H1 (cell line): ENCODE measurements at regions not wholly inside any gene's neighbourhood (a gene's known extent, or its start where the extent isn't known, plus 50 kb on each side); places are given as distances from the start of the nearest gene placed in this dataset.

Experiments used
- CTCF ChIA-PET: fragments of 300-600 bp; sonication (Branson Sonifier 250); formaldehyde crosslinking; loops from one replicate; lab custom pipeline; 2021; ENCODE audit not compliant: partially characterized antibody; lab: Charles Lee
- POLR2A ChIA-PET: fragments of 300-600 bp; sonication (Branson Sonifier 250); formaldehyde crosslinking; loops from one replicate; lab custom pipeline; 2021; ENCODE audit warnings: inconsistent platforms; ENCODE audit not compliant: partially characterized antibody; lab: Charles Lee
- DNase-seq, 2 experiments: peaks; one replicate each; pipeline versions ENCODE4 v3.0.0 to v3.0.0-alpha.2; 2010 to 2022; ENCODE audit warnings: low spot score in 2 of 2, low read depth in 1 of 2, mixed read lengths in 1 of 2
- FAIRE-seq: peaks from 2 replicates; lab custom pipeline; 2011; peaks lifted over from hg19 to GRCh38; lab: Jason Lieb, UNC
- H2AFZ ChIP-seq: 2 replicates; pipeline ENCODE4 v1.8.1; 2012; ENCODE audit warnings: low read length, inconsistent platforms
- H2AK5ac ChIP-seq: 2 replicates; pipeline ENCODE4 v1.6.1; 2013; ENCODE audit warnings: low read depth, low read length
- H2BK120ac ChIP-seq: replicated peaks from 2 replicates; pipeline ENCODE3; 2013; ENCODE audit warnings: low read depth, low read length, inconsistent platforms
- H2BK12ac ChIP-seq: 2 replicates; pipeline ENCODE4 v1.6.1; 2013; ENCODE audit warnings: low read depth, low read length
- H2BK15ac ChIP-seq: 2 replicates; pipeline ENCODE4 v1.6.1; 2013; ENCODE audit warnings: low read length
- H2BK20ac ChIP-seq: 2 replicates; pipeline ENCODE4 v1.6.1; 2013; ENCODE audit warnings: low read length
- H2BK5ac ChIP-seq: 2 replicates; pipeline ENCODE4 v1.6.1; 2013; ENCODE audit warnings: low read depth, low read length
- H3K14ac ChIP-seq: 2 replicates; pipeline ENCODE4 v1.6.1; 2013; ENCODE audit warnings: inconsistent platforms; ENCODE audit not compliant: insufficient read length
- H3K18ac ChIP-seq: 2 replicates; pipeline ENCODE4 v1.6.1; 2013; ENCODE audit warnings: low read length; ENCODE audit errors: extremely low read depth
- H3K23ac ChIP-seq: 2 replicates; pipeline ENCODE4 v1.6.1; 2013; ENCODE audit warnings: inconsistent platforms; ENCODE audit not compliant: insufficient read length
- H3K23me2 ChIP-seq: 2 replicates; pipeline ENCODE4 v1.6.1; 2013; ENCODE audit warnings: low read depth, low read length
- H3K27ac ChIP-seq: 2 replicates; pipeline ENCODE4 v1.6.1; 2011; ENCODE audit warnings: low read depth, low read length, inconsistent platforms
- H3K27me3 ChIP-seq, 4 experiments: replicated peaks in 1 of 4; 1 replicate in 1 of 4; 2 replicates in 3 of 4; pipeline versions ENCODE4 v1.6.1 to v1.8.1; 2011 to 2013; ENCODE audit warnings: low read length in 3 of 4, mild to moderate bottlenecking in 3 of 4, inconsistent platforms in 2 of 4, mixed read lengths in 2 of 4, moderate library complexity in 1 of 4; ENCODE audit not compliant: control insufficient read depth in 3 of 4, insufficient read depth in 3 of 4; ENCODE audit errors: extremely low read depth in 1 of 4
- H3K36me3 ChIP-seq, 4 experiments: 2 replicates each; pipeline versions ENCODE4 v1.6.1 to v1.8.1; 2011 to 2013; ENCODE audit warnings: mild to moderate bottlenecking in 4 of 4, low read length in 3 of 4, moderate library complexity in 2 of 4, control low read depth in 1 of 4, inconsistent platforms in 1 of 4; ENCODE audit not compliant: insufficient read depth in 4 of 4, control insufficient read depth in 2 of 4
- H3K4ac ChIP-seq: replicated peaks from 2 replicates; pipeline ENCODE3; 2013; ENCODE audit warnings: low read length, low read depth, mixed read lengths, inconsistent platforms; ENCODE audit not compliant: insufficient read length
- H3K4me1 ChIP-seq, 4 experiments: replicated peaks in 1 of 4; 1 replicate in 1 of 4; 2 replicates in 3 of 4; pipeline versions ENCODE4 v1.6.1 to v1.8.1; 2011 to 2013; ENCODE audit warnings: low read length in 3 of 4, inconsistent platforms in 2 of 4, mixed read lengths in 1 of 4; ENCODE audit not compliant: insufficient read depth in 4 of 4, control insufficient read depth in 3 of 4
- H3K4me2 ChIP-seq, 2 experiments: 2 replicates each; pipeline versions ENCODE4 v1.6.1 to v1.8.1; 2011 to 2013; ENCODE audit warnings: low read depth in 2 of 2, low read length in 2 of 2, control low read depth in 1 of 2, inconsistent platforms in 1 of 2, mild to moderate bottlenecking in 1 of 2; ENCODE audit not compliant: insufficient read depth in 1 of 2
- H3K4me3 ChIP-seq, 4 experiments: fragments of 200-600, 300-600 bp in 1 of 4; sonication (generic), shearing (Covaris generic), sonication (Bioruptor Twin) in 1 of 4; 2 replicates each; pipeline versions ENCODE4 v1.5.1 to v1.8.1; 2011 to 2016; ENCODE audit warnings: low read length in 4 of 4, low read depth in 3 of 4, control low read depth in 2 of 4, inconsistent platforms in 2 of 4, mild to moderate bottlenecking in 2 of 4, mixed read lengths in 1 of 4, moderate library complexity in 1 of 4; ENCODE audit not compliant: insufficient read depth in 2 of 4; ENCODE audit errors: extremely low read depth in 1 of 4
- H3K56ac ChIP-seq: replicated peaks from 2 replicates; pipeline ENCODE3; 2013; ENCODE audit warnings: low read depth, mild to moderate bottlenecking, mixed read lengths, low read length, inconsistent platforms; ENCODE audit not compliant: insufficient read length
- H3K79me1 ChIP-seq: 2 replicates; pipeline ENCODE4 v1.6.1; 2013; ENCODE audit warnings: low read depth, low read length, control low read depth
- H3K79me2 ChIP-seq, 2 experiments: 2 replicates each; pipeline versions ENCODE4 v1.6.1 to v1.8.1; 2012 to 2013; ENCODE audit warnings: low read length in 2 of 2, mild to moderate bottlenecking in 2 of 2, inconsistent platforms in 1 of 2; ENCODE audit not compliant: insufficient read depth in 2 of 2, control insufficient read depth in 1 of 2
- H3K9ac ChIP-seq, 4 experiments: replicated peaks in 1 of 4; 1 replicate in 1 of 4; 2 replicates in 3 of 4; pipeline versions ENCODE4 v1.6.1 to v1.8.1; 2011 to 2013; ENCODE audit warnings: low read depth in 3 of 4, low read length in 3 of 4, control low read depth in 2 of 4, mild to moderate bottlenecking in 2 of 4, moderate library complexity in 2 of 4, inconsistent platforms in 1 of 4; ENCODE audit errors: extremely low read depth in 1 of 4
- H3K9me3 ChIP-seq, 2 experiments: 2 replicates each; pipeline versions ENCODE4 v1.6.1 to v1.8.1; 2012 to 2013; ENCODE audit warnings: mild to moderate bottlenecking in 2 of 2, moderate library complexity in 2 of 2, control low read depth in 1 of 2, inconsistent platforms in 1 of 2, low read depth in 1 of 2, low read length in 1 of 2, mixed read lengths in 1 of 2; ENCODE audit not compliant: insufficient read depth in 2 of 2
- H4K20me1 ChIP-seq, 2 experiments: replicated peaks in 1 of 2; 2 replicates each; pipeline versions ENCODE3 to v1.8.1; 2011 to 2013; ENCODE audit warnings: inconsistent platforms in 2 of 2, low read length in 2 of 2, mild to moderate bottlenecking in 1 of 2; ENCODE audit not compliant: insufficient read depth in 2 of 2, control insufficient read depth in 1 of 2
- H4K5ac ChIP-seq: 2 replicates; pipeline ENCODE4 v1.6.1; 2013; ENCODE audit warnings: low read length, low read depth, mixed read lengths, inconsistent platforms; ENCODE audit not compliant: insufficient read length
- H4K8ac ChIP-seq: 2 replicates; pipeline ENCODE4 v1.8.0; 2013; ENCODE audit warnings: mild to moderate bottlenecking, moderate library complexity, low read length, inconsistent platforms; ENCODE audit not compliant: insufficient read depth; ENCODE audit errors: extremely low read depth
- H4K91ac ChIP-seq: replicated peaks from 2 replicates; pipeline ENCODE3; 2013; ENCODE audit warnings: low read length, mixed read lengths, inconsistent platforms; ENCODE audit not compliant: insufficient read length
- E2F6 ChIP-seq: IDR thresholded peaks from 2 replicates; pipeline ENCODE4 v1.6.1; 2012; ENCODE audit warnings: inconsistent platforms
- JUN ChIP-seq: IDR thresholded peaks from 2 replicates; pipeline ENCODE4 v1.6.1; 2011; ENCODE audit warnings: low read depth, mild to moderate bottlenecking, improper control_type of control experiment, low read length
- RXRA ChIP-seq: IDR thresholded peaks from 2 replicates; pipeline ENCODE4 v1.6.1; 2011; ENCODE audit warnings: low read depth, mild to moderate bottlenecking, low read length, moderate library complexity; ENCODE audit not compliant: insufficient read depth
- SAP30 ChIP-seq: fragments of 300-600 bp; sonication (generic); IDR thresholded peaks from 2 replicates; pipeline ENCODE4 v1.7.1; 2012; ENCODE audit warnings: low read length, moderate library complexity, mild to moderate bottlenecking, inconsistent platforms; ENCODE audit not compliant: insufficient read depth, insufficient replicate concordance
- SP1 ChIP-seq: IDR thresholded peaks from 2 replicates; pipeline ENCODE4 v1.6.1; 2011; ENCODE audit warnings: low read depth, low read length
- SRF ChIP-seq: IDR thresholded peaks from 2 replicates; pipeline ENCODE4 v1.6.1; 2011; ENCODE audit warnings: mild to moderate bottlenecking, low read depth, low read length, moderate library complexity
- TAF7 ChIP-seq: optimal IDR thresholded peaks from 2 replicates; pipeline ENCODE3; 2011; ENCODE audit warnings: low read depth, mild to moderate bottlenecking, inconsistent platforms, low read length, moderate library complexity, borderline replicate concordance
- USF2 ChIP-seq: IDR thresholded peaks from 2 replicates; pipeline ENCODE4 v1.6.1; 2011; ENCODE audit warnings: low read length, improper control_type of control experiment
- WGBS, 2 experiments: shearing (Covaris generic) in 1 of 2; methylation state at CpG; one replicate each; pipeline versions ENCODE4 v1.1.6 to v1.1.7; 2013 to 2015; ENCODE audit warnings: low lambda C conversion rate in 2 of 2, mixed read lengths in 2 of 2, inconsistent platforms in 1 of 2, low coverage in 1 of 2, missing lambda C conversion rate in 1 of 2; ENCODE audit not compliant: insufficient replicate concordance in 2 of 2, insufficient coverage in 1 of 2, insufficient read length in 1 of 2; ENCODE audit errors: extremely low coverage in 1 of 2, missing lambda C conversion rate in 1 of 2; 5-methylcytosine and 5-hydroxymethylcytosine counted together

- no peak overlapping the region for H3K9ac ChIP-seq
- H3K4me1 ChIP-seq, result peaks cover 0 to 7% (median 0%) of the 10 kb centered on the region in 4 experiments; a peak in 1 of 7 replicates
- H2AK5ac ChIP-seq, result peak overlapping the region; percentile 25; the same call in 1 of the 2 replicates
- no peak overlapping the region for H2AFZ ChIP-seq
- H3K79me1 ChIP-seq, result no peaks in the 10 kb centered on the region
- no peak overlapping the region for H4K8ac ChIP-seq
- no peak overlapping the region for H4K91ac ChIP-seq
- CTCF ChIA-PET, result interaction anchor here (0.6 to 2.7 kb wide), 31 partner anchors 11 to 260 kb away, joined by 3 to 26 read pairs (median 4); no protein-coding TSS in a partner anchor
- H3K79me2 ChIP-seq, result no peaks in the 10 kb centered on the region
- no peak for TF ChIP-seq SP1
- TF ChIP-seq E2F6, result no peak
- no peak for TF ChIP-seq USF2
- no peak for TF ChIP-seq JUN
- TF ChIP-seq SAP30, result no peak
- no peak for TF ChIP-seq SRF
- TF ChIP-seq RXRA, result no peak
- TF ChIP-seq TAF7, result no peak
- no peak overlapping the region for H4K5ac ChIP-seq
- no peak overlapping the region for H3K56ac ChIP-seq
- 94% methylated on average over 2 of the region's 2 CpGs; no CpG with 5 or more reads in 1 of the 2 experiments for WGBS, 2 experiments
- no peak overlapping the region for H3K4me2 ChIP-seq
- H3K14ac ChIP-seq, result no peak overlapping the region
- no peak overlapping the region for H3K4me3 ChIP-seq
- H2BK20ac ChIP-seq, result peak overlapping the region; percentile 88
- no peaks in the 10 kb centered on the region for H3K27me3 ChIP-seq
- no peak overlapping the region for H2BK120ac ChIP-seq
- no peaks in the 10 kb centered on the region for H3K36me3 ChIP-seq
- POLR2A ChIA-PET, result interaction anchor here (1.3 kb wide), 1 partner anchor 11 kb away, joined by 6 read pairs; no protein-coding TSS in a partner anchor
- H2BK12ac ChIP-seq, result 0 out of 2 replicates have a peak overlapping the region, but pooled peaks have one; percentile 62
- H3K9me3 ChIP-seq, result no peaks in the 10 kb centered on the region
- no peak overlapping the region for H3K27ac ChIP-seq
- DNase-seq, result no peak
- H2BK5ac ChIP-seq, result no peak overlapping the region
- H3K23me2 ChIP-seq, result no peaks in the 10 kb centered on the region
- no peak overlapping the region; the same call in 1 of the 2 replicates for H3K18ac ChIP-seq
- H2BK15ac ChIP-seq, result no peak overlapping the region
- peak overlapping the region; percentile 35 for H3K4ac ChIP-seq
- no peak overlapping the region for H3K23ac ChIP-seq
- no peaks in the 10 kb centered on the region for H4K20me1 ChIP-seq
- no peak for FAIRE-seq
Measured at GRCh38 chr15:92520914-92521623, 127.4 kb downstream of the ST8SIA2 start.
